Testis (tissue), 2 donors: ENCODE measurements at regions not wholly inside any gene's neighbourhood (a gene's known extent, or its start where the extent isn't known, plus 50 kb on each side); places are given as distances from the start of the nearest gene placed in this dataset.

Experiments
- DNase-seq: peaks from one replicate; pipeline ENCODE4 v3.0.0-alpha.2; 2019
- H3K27ac ChIP-seq, 2 donors: fragments of 200-600 bp; sonication (generic); one replicate each; pipeline ENCODE4 v1.5.1; 2019
- H3K27me3 ChIP-seq: fragments of 200-600 bp; sonication (generic); one replicate; pipeline ENCODE4 v1.5.1; 2019
- H3K36me3 ChIP-seq: fragments of 200-600 bp; sonication (generic); one replicate; pipeline ENCODE4 v1.5.1; 2017; ENCODE audit warnings: low read depth; ENCODE audit errors: missing control alignments
- H3K4me1 ChIP-seq: fragments of 200-600 bp; sonication (generic); one replicate; pipeline ENCODE4 v1.5.1; 2019
- H3K4me3 ChIP-seq, 2 donors: fragments of 200-600 bp; sonication (generic); one replicate each; pipeline ENCODE4 v1.5.1; 2017 to 2019
- H3K9me3 ChIP-seq: fragments of 200-600 bp; sonication (generic); one replicate; pipeline ENCODE4 v1.5.1; 2017
- POLR2A ChIP-seq: fragments of 450-650 bp; IDR thresholded peaks from one replicate; pipeline ENCODE4 v1.6.1; 2017; ENCODE audit warnings: antibody characterized with exemption, mild to moderate bottlenecking, moderate library complexity
- WGBS, 2 donors: methylation state at CpG; one replicate each; pipeline ENCODE4 v1.1.5; 2018; 5-methylcytosine and 5-hydroxymethylcytosine counted together
- intact Hi-C: fragments of 100-400 bp; cut with DNase I; formaldehyde crosslinking; loops from one replicate; pipeline ENCODE4 v1.15.1; 2023; ENCODE audit warnings: low total_unique reads
- TF ChIP-seq, protein P1 (sequence below), 3 experiments: fragments of 450-650 bp in 2 of 3; fragments of 200-600 bp in 1 of 3; sonication (generic) in 1 of 3; IDR thresholded peaks; one replicate each; pipeline ENCODE4 v1.5.1; 2016 to 2019; ENCODE audit warnings: antibody characterized with exemption in 3 of 3, mild to moderate bottlenecking in 2 of 3, moderate library complexity in 1 of 3

DNA sequence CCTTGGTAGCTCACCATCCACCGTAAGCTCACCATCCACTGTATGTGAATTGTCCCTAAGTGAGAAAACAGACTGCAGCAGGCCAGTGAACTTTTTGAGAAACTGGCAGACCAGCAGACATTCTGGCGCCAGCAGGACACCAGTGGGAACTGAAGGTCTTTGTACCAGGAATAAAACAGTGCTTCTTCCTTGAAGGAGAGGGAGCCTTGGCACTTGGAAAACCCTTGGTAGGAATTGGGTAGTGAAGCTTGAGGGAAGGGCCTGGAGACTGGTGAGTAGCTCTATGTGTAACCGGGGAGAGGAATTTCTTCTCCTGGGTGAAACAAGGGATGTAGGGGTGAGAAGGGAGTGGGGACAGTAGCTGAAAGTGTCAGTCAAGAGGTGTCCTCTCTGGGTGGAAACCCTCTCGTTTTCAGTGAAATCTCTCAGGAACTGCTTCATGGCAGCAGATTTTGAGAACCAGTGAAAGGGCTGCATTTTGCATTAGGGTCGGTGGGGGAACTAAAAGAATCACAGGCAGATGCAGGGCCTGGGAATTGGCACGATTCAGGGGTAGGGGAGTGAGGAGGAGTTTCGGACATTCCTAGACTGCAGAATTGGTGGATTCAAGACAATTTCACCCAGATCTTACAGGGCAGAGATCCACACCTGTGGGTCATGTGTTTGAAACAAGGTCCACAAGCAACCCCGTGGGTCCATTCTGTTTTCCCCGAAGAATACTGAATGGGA lies 131.5 kb upstream of the DLX2 start:
- DNase-seq: no peak
- Histone ChIP-seq H3K27ac (no peak overlapping the region), H3K27me3 (no peaks in the 10 kb centered on the region), H3K36me3 (no peaks in the 10 kb centered on the region), H3K4me1 (no peaks in the 10 kb centered on the region), H3K9me3 (no peaks in the 10 kb centered on the region), H3K4me3 (peak overlapping the region; percentile 36 to 50)
- TF ChIP-seq, protein P1, sequence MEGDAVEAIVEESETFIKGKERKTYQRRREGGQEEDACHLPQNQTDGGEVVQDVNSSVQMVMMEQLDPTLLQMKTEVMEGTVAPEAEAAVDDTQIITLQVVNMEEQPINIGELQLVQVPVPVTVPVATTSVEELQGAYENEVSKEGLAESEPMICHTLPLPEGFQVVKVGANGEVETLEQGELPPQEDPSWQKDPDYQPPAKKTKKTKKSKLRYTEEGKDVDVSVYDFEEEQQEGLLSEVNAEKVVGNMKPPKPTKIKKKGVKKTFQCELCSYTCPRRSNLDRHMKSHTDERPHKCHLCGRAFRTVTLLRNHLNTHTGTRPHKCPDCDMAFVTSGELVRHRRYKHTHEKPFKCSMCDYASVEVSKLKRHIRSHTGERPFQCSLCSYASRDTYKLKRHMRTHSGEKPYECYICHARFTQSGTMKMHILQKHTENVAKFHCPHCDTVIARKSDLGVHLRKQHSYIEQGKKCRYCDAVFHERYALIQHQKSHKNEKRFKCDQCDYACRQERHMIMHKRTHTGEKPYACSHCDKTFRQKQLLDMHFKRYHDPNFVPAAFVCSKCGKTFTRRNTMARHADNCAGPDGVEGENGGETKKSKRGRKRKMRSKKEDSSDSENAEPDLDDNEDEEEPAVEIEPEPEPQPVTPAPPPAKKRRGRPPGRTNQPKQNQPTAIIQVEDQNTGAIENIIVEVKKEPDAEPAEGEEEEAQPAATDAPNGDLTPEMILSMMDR (IDR thresholded peaks at IDR 0.05): no peak
- no peak for TF ChIP-seq POLR2A
- WGBS, 2 donors: 50 to 57% methylated on average over 9 of the region's 9 CpGs
- intact Hi-C loops: no loop called here

DNA sequence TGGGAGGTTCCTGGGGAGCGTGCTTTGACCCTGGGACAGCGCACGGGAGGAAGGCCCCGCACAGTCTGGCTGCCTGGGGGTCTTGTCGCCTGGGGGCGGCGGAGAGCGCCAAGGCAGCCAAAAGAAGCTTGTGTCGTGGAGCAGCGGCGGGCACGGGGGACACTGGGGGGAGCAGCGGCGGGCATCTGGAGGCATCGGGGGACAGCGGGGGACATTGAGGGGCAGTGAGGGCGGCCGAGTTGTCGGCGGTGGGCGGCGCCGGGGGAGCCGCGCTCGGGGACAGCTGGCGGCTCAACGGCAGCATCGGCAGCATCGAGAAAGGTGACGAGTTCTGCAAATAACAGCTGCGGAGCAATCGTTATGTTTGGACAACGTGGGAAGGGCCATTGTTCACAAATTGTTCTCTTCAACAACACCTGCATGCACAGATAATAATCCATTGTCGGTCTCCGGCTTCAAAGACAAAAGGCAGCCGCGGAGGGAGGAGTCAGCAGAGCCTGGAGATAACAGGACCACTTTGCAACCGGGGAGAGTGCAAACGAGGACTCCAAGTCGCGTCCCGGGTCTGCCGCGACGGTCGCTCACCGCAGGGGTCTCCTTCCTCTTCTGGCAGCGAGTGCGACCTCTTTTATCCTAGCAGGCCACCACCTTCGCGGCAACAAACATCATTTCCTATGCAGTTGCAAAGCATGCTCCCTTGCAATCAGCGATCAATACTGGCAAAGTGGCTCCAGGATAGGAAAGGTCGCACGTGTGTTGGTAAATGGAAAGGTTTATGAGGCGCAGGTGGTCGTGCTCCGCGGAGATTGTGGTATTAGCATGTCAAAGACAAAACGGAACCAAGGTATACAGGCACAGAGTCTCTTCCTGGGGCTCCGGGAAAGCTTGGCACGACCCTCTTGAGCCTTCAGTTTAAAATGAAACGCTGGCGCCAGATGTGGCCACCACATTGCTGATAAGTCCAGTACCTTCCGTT lies 132.3 kb upstream of the DLX2 start:
- Histone ChIP-seq H3K4me1 (no peaks in the 10 kb centered on the region), H3K27me3 (no peaks in the 10 kb centered on the region), H3K36me3 (no peaks in the 10 kb centered on the region), H3K27ac (no peak overlapping the region), H3K9me3 (no peaks in the 10 kb centered on the region), H3K4me3 (peak overlapping the region; percentile 36 to 50)
- intact Hi-C loops: no loop called here
- DNase-seq: no peak
- no peak for TF ChIP-seq POLR2A
- TF ChIP-seq, protein P1 (IDR thresholded peaks at IDR 0.05): no peak
- WGBS, 2 donors: 4 to 5% methylated on average over 56 to 62 of the region's 65 CpGs

DNA sequence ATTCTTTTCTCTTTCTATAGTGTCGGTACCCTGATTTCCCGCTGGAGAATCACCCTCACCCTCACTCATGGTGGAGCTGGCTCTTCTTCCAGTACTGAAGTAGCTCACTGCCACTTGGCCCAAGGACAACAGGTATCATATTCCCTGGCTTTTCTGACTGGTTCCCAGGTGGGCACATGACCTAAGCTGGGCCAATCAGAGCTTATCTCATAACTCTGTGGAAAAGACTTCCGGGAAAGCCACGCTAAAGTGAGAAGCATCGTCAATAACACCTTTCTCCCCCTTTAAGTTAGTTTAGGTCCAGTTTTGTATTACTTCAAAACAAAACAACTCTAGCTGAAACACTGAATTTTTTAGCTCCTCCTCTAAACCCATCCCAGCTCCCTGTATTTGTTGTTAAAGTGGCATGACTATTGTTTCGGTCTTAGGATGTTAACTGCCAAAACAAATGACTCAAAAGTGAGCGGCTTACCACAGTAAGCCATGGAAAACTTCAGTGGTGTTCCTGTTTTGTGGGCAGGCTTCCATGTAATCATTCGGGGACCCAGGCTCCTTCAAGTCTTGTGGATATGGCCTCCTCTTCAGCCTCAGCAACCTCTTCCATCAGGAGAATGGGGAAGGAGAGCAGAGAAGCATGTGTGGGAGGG lies 137.4 kb upstream of the DLX2 start:
- Histone ChIP-seq H3K9me3 (no peaks in the 10 kb centered on the region), H3K27me3 (no peaks in the 10 kb centered on the region), H3K4me1 (no peaks in the 10 kb centered on the region), H3K27ac (no peak overlapping the region), H3K4me3 (peak overlapping the region in 1 of 2 donors; percentile 5), H3K36me3 (no peaks in the 10 kb centered on the region)
- DNase-seq: peak; percentile 57
- TF ChIP-seq POLR2A: no peak
- TF ChIP-seq, protein P1 (IDR thresholded peaks at IDR 0.05): no peak
- 57 to 78% methylated on average over 8 of the region's 8 CpGs for WGBS, 2 donors
- intact Hi-C loops: no loop called here

DNA sequence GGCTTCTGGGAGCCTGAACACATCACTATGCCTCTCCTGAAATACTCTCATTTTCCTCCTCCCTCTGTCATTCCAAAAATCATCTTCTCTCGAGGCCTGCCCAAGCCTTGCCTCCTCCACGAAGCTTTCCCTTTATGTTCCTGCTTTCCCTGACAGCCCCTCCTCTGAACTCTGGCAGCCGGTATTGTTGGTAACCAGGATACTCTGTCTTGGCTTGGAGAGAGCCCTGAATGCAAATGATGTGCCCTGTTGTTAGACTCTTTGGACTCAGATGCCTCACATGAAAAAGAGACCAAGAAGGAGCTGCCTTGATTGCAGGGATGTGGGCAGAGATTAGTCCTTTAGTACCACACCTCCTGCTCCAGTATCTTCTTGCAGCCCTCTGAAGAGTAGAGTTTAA lies 138.5 kb upstream of the DLX2 start:
- 78 to 87% methylated on average over 3 of the region's 3 CpGs for WGBS, 2 donors
- no peaks in the 10 kb centered on the region for H3K4me1 ChIP-seq

More for the DNA sequence above, 138.5 kb upstream of the DLX2 start:
- H3K27ac ChIP-seq: no peak overlapping the region
- H3K9me3 ChIP-seq: no peaks in the 10 kb centered on the region
- DNase-seq: no peak
- TF ChIP-seq POLR2A: no peak
- TF ChIP-seq, protein P1 (IDR thresholded peaks at IDR 0.05): no peak
- H3K27me3 ChIP-seq: no peaks in the 10 kb centered on the region
- H3K4me3 ChIP-seq: no peak overlapping the region
- no peaks in the 10 kb centered on the region for H3K36me3 ChIP-seq
- intact Hi-C loops: no loop called here
